B cell (primary cell): ENCODE measurements at regions not wholly inside any gene's neighbourhood (a gene's known extent, or its start where the extent isn't known, plus 50 kb on each side); places are given as distances from the start of the nearest gene placed in this dataset.

Experiments
- ATAC-seq: fragments of 200-7000 bp; cut with Tn5 transposase; one replicate; pipeline ENCODE4 v1.10.0; 2021; ENCODE audit warnings: low read depth, mild to moderate bottlenecking, moderate number of reproducible peaks, moderate library complexity
- CTCF ChIA-PET: fragments of 350-600 bp; sonication (Branson Sonifier 250); formaldehyde crosslinking; loops from one replicate; lab custom pipeline; 2021; ENCODE audit warnings: antibody characterized with exemption, inconsistent platforms; lab: Charles Lee
- POLR2A ChIA-PET: fragments of 350-600 bp; sonication (Branson Sonifier 250); formaldehyde crosslinking; loops from one replicate; lab custom pipeline; 2021; ENCODE audit warnings: antibody characterized with exemption; lab: Charles Lee
- DNase-seq: peaks from one replicate; pipeline ENCODE4 v3.0.0; 2013
- H2AFZ ChIP-seq: 2 replicates; pipeline ENCODE4 v1.6.1; 2012; ENCODE audit warnings: mild to moderate bottlenecking, low read depth, low read length; ENCODE audit not compliant: insufficient read depth, poor library complexity, severe bottlenecking
- H3K27ac ChIP-seq, 2 donors: 1 replicate in 1 of 2; 2 replicates in 1 of 2; pipeline ENCODE4 v1.5.1; 2012 to 2013; ENCODE audit warnings: low read length in 2 of 2, mild to moderate bottlenecking in 2 of 2, moderate library complexity in 1 of 2
- H3K27me3 ChIP-seq, 4 experiments: fragments of 200-600 bp in 1 of 4; sonication (generic) in 1 of 4; replicated peaks in 1 of 4; 1 replicate in 2 of 4; 2 replicates in 2 of 4; pipeline versions ENCODE4 v1.6.1 to v1.7.0; 2013 to 2016; ENCODE audit warnings: low read length in 3 of 4, mild to moderate bottlenecking in 2 of 4, mixed read lengths in 1 of 4, moderate library complexity in 1 of 4; ENCODE audit not compliant: insufficient read depth in 4 of 4, control insufficient read depth in 3 of 4; ENCODE audit errors: control extremely low read depth in 1 of 4
- H3K36me3 ChIP-seq, 2 experiments: replicated peaks in 1 of 2; 1 replicate in 1 of 2; 2 replicates in 1 of 2; pipeline versions ENCODE4 v1.6.1 to v1.7.1; 2013; ENCODE audit warnings: low read length in 1 of 2; ENCODE audit not compliant: insufficient read depth in 2 of 2, control insufficient read depth in 1 of 2; ENCODE audit errors: control extremely low read depth in 1 of 2, extremely low read depth in 1 of 2
- H3K4me1 ChIP-seq, 2 donors: fragments of 200-600 bp in 1 of 2; sonication (generic) in 1 of 2; 1 replicate in 1 of 2; 2 replicates in 1 of 2; pipeline versions ENCODE4 v1.5.1 to v1.6.1; 2013 to 2017; ENCODE audit warnings: low read length in 2 of 2; ENCODE audit not compliant: control insufficient read depth in 2 of 2, insufficient read depth in 2 of 2
- H3K4me2 ChIP-seq: replicated peaks from 2 replicates; pipeline ENCODE3; 2012; ENCODE audit warnings: mild to moderate bottlenecking, low read depth, low read length; ENCODE audit not compliant: poor library complexity, severe bottlenecking
- H3K4me3 ChIP-seq, 5 experiments: fragments of 200-600 bp in 1 of 5; sonication (generic) in 1 of 5; 1 replicate in 3 of 5; 2 replicates in 2 of 5; pipeline versions ENCODE4 v1.5.1 to v1.7.0; 2011 to 2016; ENCODE audit warnings: low read length in 4 of 5, mild to moderate bottlenecking in 4 of 5, low read depth in 2 of 5, control low read depth in 1 of 5, moderate library complexity in 1 of 5; ENCODE audit not compliant: insufficient read depth in 1 of 5; ENCODE audit errors: control extremely low read depth in 1 of 5, extremely low read depth in 1 of 5
- H3K79me2 ChIP-seq: fragments of 200-600 bp; sonication (generic); one replicate; pipeline ENCODE4 v1.6.0; 2016; ENCODE audit warnings: low read length; ENCODE audit not compliant: control insufficient read depth, insufficient read depth
- H3K9ac ChIP-seq: fragments of 200-600 bp; sonication (generic); 2 replicates; pipeline ENCODE4 v1.6.1; 2017; ENCODE audit warnings: mild to moderate bottlenecking, low read length, moderate library complexity
- H3K9me3 ChIP-seq, 3 donors: one replicate each; pipeline versions ENCODE4 v1.6.1 to v1.7.1; 2013; ENCODE audit warnings: low read length in 2 of 3; ENCODE audit not compliant: control insufficient read depth in 2 of 3, insufficient read depth in 1 of 3; ENCODE audit errors: control extremely low read depth in 1 of 3
- H4K20me1 ChIP-seq: 2 replicates; pipeline ENCODE4 v1.6.0; 2012; ENCODE audit warnings: mild to moderate bottlenecking, low read length; ENCODE audit not compliant: insufficient read depth, control insufficient read depth, poor library complexity, severe bottlenecking
- H3K27ac Mint-ChIP-seq: one replicate; pipeline ENCODE4 v1.8.0; 2021; ENCODE audit warnings: mixed read lengths
- H3K27me3 Mint-ChIP-seq: one replicate; pipeline ENCODE4 v1.8.0; 2021; ENCODE audit warnings: mixed read lengths
- H3K4me1 Mint-ChIP-seq: one replicate; pipeline ENCODE4 v1.8.0; 2021; ENCODE audit warnings: mixed read lengths
- H3K4me3 Mint-ChIP-seq: one replicate; pipeline ENCODE4 v1.8.0; 2021; ENCODE audit warnings: mixed read lengths
- H3K9me3 Mint-ChIP-seq: one replicate; pipeline ENCODE4 v1.8.0; 2022; ENCODE audit warnings: mixed read lengths; ENCODE audit not compliant: insufficient read depth
- CTCF ChIP-seq: fragments of 200-600 bp; IDR thresholded peaks from one replicate; pipeline ENCODE4 v1.8.0; 2022; ENCODE audit warnings: antibody characterized with exemption, mild to moderate bottlenecking
- EZH2 ChIP-seq: IDR thresholded peaks from 2 replicates; pipeline ENCODE4 v1.6.1; 2012; ENCODE audit warnings: borderline replicate concordance, low read depth, mild to moderate bottlenecking, moderate library complexity, low read length; ENCODE audit not compliant: insufficient read depth, poor library complexity, severe bottlenecking
- WGBS: methylation state at CpG from one replicate; pipeline ENCODE4 v1.1.5; 2013; ENCODE audit warnings: missing lambda C conversion rate; ENCODE audit not compliant: insufficient coverage; 5-methylcytosine and 5-hydroxymethylcytosine counted together
- intact Hi-C: fragments of 100-400 bp; cut with micrococcal nuclease; formaldehyde crosslinking; loops from one replicate; pipeline ENCODE4 v1.10.0; 2022

- no peak overlapping the region for H2AFZ ChIP-seq
- H3K27me3 ChIP-seq = no peaks in the 10 kb centered on the region
- POLR2A ChIA-PET = no interaction called here
- DNase-seq = no peak
- ATAC-seq = no peak
- CTCF ChIA-PET = no interaction called here
- TF ChIP-seq EZH2 = no peak
- TF ChIP-seq CTCF = no peak
- H3K79me2 ChIP-seq = no peaks in the 10 kb centered on the region
- peaks cover 0 to 3% (median 0%) of the 10 kb centered on the region in 3 donors for H3K9me3 ChIP-seq
- H3K27me3 Mint-ChIP-seq = peaks cover 6% of the 10 kb centered on the region
- no peaks in the 10 kb centered on the region for H3K36me3 ChIP-seq
- H3K9ac ChIP-seq = no peak overlapping the region
- 93% methylated on average over 5 of the region's 8 CpGs for WGBS
- H3K4me2 ChIP-seq = no peak overlapping the region
- intact Hi-C loops = no loop called here
- H4K20me1 ChIP-seq = no peaks in the 10 kb centered on the region
- peaks cover 2% of the 10 kb centered on the region for H3K9me3 Mint-ChIP-seq
- H3K4me1 ChIP-seq = no peaks in the 10 kb centered on the region
- no peak overlapping the region for H3K27ac ChIP-seq
- no peak overlapping the region for H3K4me3 ChIP-seq
- no peak overlapping the region for H3K27ac Mint-ChIP-seq
- H3K4me3 Mint-ChIP-seq = no peak overlapping the region
- H3K4me1 Mint-ChIP-seq = peaks cover 6% of the 10 kb centered on the region
Observed at GRCh38 chr12:115319446-115320040, 635.6 kb upstream of the TBX3 start.

- TF ChIP-seq CTCF (no peak), EZH2 (no peak)
- H3K4me3 ChIP-seq = no peak overlapping the region
- intact Hi-C loops = no loop called here
- WGBS = 44% methylated on average over 2 of the region's 2 CpGs
- Mint-ChIP-seq H3K27me3 (no peaks in the 10 kb centered on the region), H3K4me1 (no peaks in the 10 kb centered on the region), H3K4me3 (no peak overlapping the region), H3K9me3 (no peaks in the 10 kb centered on the region), H3K27ac (no peak overlapping the region)
- no peak for ATAC-seq
- POLR2A ChIA-PET = no interaction called here
- no peaks in the 10 kb centered on the region for H3K4me1 ChIP-seq
- H3K79me2 ChIP-seq = no peaks in the 10 kb centered on the region
- H3K9me3 ChIP-seq = no peaks in the 10 kb centered on the region
- H4K20me1 ChIP-seq = no peaks in the 10 kb centered on the region
- H3K4me2 ChIP-seq = no peak overlapping the region
- no peak overlapping the region for H3K27ac ChIP-seq
- H3K36me3 ChIP-seq = no peaks in the 10 kb centered on the region
- CTCF ChIA-PET = no interaction called here
- H2AFZ ChIP-seq = no peak overlapping the region
- no peaks in the 10 kb centered on the region for H3K27me3 ChIP-seq
- no peak overlapping the region for H3K9ac ChIP-seq
- no peak for DNase-seq
Observed at GRCh38 chr12:115313929-115314328, 630.0 kb upstream of the TBX3 start.
